HG03354 (cell line): ENCODE measurements at regions not wholly inside any gene's neighbourhood (a gene's known extent, or its start where the extent isn't known, plus 50 kb on each side); places are given as distances from the start of the nearest gene placed in this dataset.
"Not testable (repeated sequence)": the region's sequence is repeated elsewhere in the genome, so short reads cannot be mapped to it uniquely, and the experiment has no call there.

Experiments
- ATAC-seq: cut with Tn5 transposase; IDR thresholded peaks from one replicate; pipeline ENCODE4 v1.9.1; 2021; ENCODE audit warnings: mild to moderate bottlenecking; ENCODE audit not compliant: unreplicated experiment, poor library complexity, severe bottlenecking

GRCh38 chr12:4139191-4139590 lies 134.4 kb upstream of the CCND2 start:
- ATAC-seq: no peak

- not testable (repeated sequence) for ATAC-seq
Observed at GRCh38 chr12:4138532-4138931, 135.0 kb upstream of the CCND2 start.

- ATAC-seq: no peak
Observed at GRCh38 chr12:4138051-4138450, 135.5 kb upstream of the CCND2 start.

GRCh38 chr12:4137441-4137840 lies 136.1 kb upstream of the CCND2 start:
- no peak for ATAC-seq

GRCh38 chr12:4137015-4137414 lies 136.5 kb upstream of the CCND2 start:
- no peak for ATAC-seq

DNA sequence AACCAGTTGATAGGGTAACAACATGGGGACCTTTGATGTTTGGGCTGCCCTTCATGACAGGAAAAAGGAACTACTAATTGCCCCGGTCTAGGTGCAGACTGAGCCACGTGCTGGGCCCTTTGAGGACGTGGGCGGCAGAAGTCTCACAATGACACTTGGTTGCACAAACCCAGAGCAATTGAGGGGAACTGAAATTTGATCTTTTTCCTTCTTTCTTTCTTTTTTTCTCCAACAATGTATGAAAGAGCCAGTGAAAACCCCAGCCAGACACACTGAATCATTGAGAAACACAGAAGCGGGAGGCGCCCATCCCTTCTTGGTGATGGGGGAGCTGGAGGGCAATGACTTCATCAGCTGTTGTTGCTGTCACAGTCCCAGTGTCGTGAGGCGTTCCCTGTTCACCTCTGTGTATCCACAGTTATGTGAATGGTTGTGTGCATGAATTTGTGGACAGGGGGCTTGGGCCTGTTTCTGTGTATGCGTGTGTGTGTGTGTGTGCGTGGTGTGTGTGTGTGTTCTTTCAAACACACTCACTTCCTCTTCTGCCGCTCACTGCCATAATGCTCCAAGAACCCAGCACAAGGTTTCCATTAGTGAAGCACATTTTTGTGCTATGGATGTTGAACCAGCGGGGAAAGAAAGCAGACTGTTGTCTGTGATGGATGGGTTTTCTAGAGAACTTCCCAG lies 137.5 kb upstream of the CCND2 start:
- ATAC-seq: peak; percentile 74

GRCh38 chr12:4134448-4135263 lies 138.9 kb upstream of the CCND2 start:
- no peak for ATAC-seq

DNA sequence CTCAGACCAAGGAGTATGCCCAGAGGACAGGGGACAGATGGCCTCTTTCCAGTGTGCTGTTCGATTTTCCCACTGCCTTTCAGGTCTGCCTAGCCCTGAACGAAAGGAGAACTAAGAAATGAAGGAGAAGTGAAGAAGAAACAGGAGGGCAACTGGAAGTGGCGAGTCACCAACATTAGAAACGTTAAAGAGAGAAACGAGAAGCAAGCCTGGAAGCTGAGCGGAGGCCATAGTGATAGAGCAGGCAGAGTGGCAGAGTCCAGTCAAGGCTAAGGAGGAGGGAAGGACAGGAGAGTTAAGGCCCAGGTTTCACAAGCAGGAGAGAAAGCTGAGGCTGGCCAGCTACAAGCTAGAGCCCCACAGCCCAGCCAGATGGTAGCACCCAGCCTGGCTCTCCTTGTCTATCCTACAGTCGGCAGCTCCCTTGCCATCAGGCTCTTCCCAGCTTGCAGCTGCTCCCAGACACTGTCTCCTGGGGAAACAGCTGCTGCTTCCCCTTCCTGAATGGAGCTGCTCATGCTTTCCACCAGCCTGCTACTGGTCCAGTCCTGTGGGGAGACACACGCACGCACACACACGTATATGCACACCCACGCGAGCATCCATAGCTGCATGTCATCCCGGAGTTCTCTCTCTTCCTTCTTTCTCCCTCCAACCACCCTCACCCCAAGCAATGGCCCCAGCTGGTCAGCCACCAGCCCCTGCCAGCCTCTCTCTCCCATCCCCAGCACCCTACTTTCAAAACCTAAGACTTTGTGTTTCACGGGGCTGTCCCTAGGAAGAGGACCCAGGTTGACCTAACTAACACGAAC lies 139.7 kb upstream of the CCND2 start:
- ATAC-seq: no peak

DNA sequence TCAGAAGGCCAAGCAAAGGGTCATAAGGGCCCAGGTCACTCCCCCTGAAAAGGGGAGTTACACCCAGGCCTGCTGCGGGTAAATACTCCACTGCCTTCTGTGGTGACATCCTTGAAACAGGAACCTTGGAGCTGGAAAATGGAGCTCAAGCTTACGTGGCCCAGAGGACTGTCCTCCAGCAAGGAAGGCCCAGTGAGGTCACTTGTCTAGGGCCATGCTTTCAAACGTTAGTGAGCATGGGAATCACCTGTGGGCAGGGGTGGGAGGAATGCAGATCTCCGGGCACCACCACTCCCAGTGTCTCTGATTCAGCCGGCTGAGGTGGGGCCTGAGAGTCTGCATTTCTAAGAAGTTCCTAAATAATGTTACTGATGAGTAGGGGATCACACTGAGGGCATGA lies 140.5 kb upstream of the CCND2 start:
- no peak for ATAC-seq

GRCh38 chr12:4121506-4122020 lies 152.0 kb upstream of the CCND2 start:
- ATAC-seq: no peak

GRCh38 chr12:4120316-4120917 lies 153.1 kb upstream of the CCND2 start:
- ATAC-seq: no peak

DNA sequence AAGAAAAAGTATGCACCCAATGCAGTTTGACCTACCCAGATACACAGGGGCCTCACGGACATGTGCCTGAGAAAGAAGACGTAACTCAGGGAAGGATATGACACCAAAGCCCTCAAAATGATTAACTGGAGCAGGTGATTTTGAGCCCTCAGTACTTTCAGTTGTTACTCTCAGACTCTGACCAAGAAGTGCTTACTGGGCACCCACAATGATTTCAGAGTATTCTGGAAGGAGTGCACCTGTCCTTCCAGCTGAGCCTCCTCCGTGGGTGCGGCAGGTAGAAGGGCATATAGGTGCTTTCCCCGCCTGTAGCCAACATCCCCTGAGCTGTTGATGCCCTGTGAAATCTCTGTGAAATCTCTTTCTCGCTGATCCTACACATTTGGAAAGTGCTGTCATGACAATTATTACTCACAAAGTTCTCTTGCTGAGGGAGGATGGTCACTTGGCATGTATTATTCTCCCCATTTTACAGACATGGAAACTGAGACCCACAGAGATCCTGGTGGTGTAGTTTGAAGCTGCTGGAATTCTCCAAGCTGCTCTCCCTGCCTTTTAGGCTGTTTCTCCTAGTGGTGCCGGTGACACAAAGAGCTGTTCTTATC lies 154.3 kb upstream of the CCND2 start:
- ATAC-seq: peak; percentile 79

DNA sequence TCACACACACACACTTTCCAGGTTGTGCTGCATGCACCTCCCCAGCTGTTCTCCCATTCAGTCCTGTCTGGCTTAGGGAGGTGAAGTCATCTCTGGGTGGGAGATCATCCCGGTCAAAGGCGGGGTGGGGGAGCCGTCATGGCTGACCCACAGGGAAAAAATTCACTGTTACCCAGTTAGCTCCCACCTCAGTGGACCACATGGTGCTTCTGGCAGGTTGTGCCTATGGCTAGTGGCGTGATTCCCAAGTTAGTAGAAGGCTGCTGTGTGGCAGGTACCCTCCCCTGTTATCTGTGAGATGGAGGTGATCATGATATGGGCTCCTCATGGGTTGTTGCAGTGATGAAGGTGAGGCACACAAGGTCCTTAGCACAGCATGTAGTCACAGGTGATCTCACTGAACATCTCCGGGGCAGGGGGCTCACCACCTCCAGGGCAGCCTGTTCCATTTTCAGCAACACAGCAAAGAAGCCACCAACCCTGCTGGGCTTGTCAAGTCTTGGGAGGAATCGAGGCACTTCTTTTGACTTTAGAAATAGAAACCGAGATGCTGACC lies 154.9 kb upstream of the CCND2 start:
- ATAC-seq: no peak

DNA sequence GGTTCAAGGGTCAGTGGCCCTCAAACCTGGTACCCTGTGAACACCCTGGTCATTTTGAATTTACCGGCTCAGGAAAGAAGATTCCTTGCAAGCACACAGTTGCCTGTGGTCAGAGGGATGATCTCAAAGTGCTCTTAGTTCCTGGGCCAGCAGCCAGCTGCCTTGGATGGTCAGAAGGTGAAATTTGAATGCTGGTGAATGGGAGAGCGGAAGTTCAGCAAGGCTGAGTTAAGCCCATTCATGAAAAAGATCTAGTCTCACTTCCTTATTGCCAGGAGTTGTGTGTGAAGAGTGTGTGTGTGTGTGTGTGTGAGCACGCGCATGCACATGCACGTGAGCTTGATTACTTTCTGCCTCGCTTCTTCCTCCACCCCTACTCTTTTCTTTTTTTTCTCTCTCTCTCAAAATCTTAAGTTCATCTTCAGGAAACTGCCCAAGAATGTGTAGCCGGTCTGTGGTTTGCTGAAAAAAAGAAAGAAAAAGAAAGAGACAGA lies 155.5 kb upstream of the CCND2 start:
- ATAC-seq: peak; percentile 46

- ATAC-seq: peak; percentile 4
Observed at GRCh38 chr12:4117386-4118016, 156.1 kb upstream of the CCND2 start.

DNA sequence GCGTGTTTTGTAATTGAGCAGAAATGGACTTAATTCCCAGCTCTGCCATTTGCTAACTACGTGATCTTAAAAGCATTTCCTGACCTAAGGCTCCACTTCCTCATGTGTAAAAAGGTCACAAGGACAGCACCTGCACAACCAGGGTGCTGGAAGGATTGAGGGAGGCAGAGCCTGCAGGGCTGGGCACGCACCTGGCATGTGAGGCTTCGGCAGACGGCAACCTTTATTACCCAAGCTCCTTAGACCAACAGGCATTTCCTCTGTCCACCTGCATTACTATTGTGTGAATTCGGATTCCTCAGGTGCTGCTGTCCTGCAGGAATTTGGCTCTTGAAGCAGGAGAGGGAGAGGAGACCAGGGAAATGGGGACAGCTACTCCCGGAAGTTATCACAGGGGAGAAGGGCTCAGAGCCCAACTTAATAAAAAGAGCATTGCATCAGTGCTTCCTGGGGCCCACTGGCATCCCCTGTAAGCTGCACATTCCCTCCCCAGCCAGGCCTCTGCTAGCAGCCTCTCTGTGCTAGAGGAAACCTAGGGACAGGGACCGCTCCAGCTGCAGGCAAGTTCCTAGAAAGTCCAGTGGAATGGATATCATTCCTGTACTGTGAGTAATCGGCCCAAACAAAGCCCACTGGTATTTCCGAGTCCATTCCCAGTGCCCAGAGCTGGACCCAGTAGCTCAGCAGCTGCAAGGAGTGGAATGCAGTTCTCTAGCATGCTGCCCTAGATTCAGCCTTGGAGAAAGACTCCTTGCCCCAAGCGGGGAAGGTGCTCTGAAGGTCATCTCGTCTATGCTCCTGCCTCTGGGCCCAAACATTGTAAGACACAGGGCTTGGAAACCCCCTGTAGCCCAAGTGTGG lies 157.1 kb upstream of the CCND2 start:
- no peak for ATAC-seq

- no peak for ATAC-seq
Observed at GRCh38 chr12:4115570-4115969, 158.0 kb upstream of the CCND2 start.

DNA sequence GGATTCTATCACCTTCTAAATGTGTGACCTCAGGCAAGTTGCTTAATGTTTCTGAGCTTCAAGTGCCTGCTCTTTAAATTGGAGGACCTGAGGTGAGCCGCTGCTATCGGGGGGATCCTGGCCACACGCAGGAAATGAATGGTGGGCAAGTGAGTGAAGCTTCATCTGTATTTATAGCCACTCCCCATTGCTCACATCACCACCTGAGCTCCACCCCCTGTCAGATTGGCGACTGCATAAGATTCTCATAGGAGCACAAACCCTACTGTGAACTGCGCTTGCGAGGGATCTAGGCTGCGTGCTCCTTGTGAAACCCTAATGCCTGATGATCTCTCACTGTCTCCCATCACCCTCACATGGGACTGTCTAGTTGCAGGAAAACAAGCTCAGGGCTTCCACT lies 158.6 kb upstream of the CCND2 start:
- ATAC-seq: no peak
